ENCODE measurements at regions not wholly inside any gene's neighbourhood (a gene's known extent, or its start where the extent isn't known, plus 50 kb on each side); places are given as distances from the start of the nearest gene placed in this dataset.

- no peak overlapping the region for H3K4me3 Mint-ChIP-seq
- Histone ChIP-seq H3K27me3 (ENCODE audit: control insufficient read depth, insufficient read depth, low read length) (no peaks in the 10 kb centered on the region), H3K9me3 (ENCODE audit: control insufficient read depth, insufficient read depth, low read length) (no peaks in the 10 kb centered on the region), H3K36me3 (ENCODE audit: control insufficient read depth, insufficient read depth, low read length) (no peaks in the 10 kb centered on the region), H3K4me1 (ENCODE audit: control insufficient read depth, insufficient read depth, low read length) (no peaks in the 10 kb centered on the region), H3K27ac (ENCODE audit: low read length) (no peak overlapping the region), H3K4me3 (ENCODE audit: low read length) (no peak overlapping the region)
- no peak for DNase-seq
- no peak overlapping the region for H3K27ac Mint-ChIP-seq
- no peaks in the 10 kb centered on the region for H3K9me3 Mint-ChIP-seq
- ATAC-seq = no peak
- 93% methylated on average over 4 of the region's 4 CpGs for WGBS (ENCODE audit: insufficient coverage)
- peaks cover 12 to 19% of the 10 kb centered on the region in 2 donors for H3K27me3 Mint-ChIP-seq (ENCODE audit: low read depth in 2 of 2)
- intact Hi-C loops (cut with micrococcal nuclease) = no loop called here
- TF ChIP-seq CTCF (IDR thresholded peaks at IDR 0.05) = no peak
- H3K4me1 Mint-ChIP-seq = peaks cover 0 to 4% of the 10 kb centered on the region in 2 donors
- H3K36me3 Mint-ChIP-seq = no peaks in the 10 kb centered on the region
These were observed 130.6 kb downstream of the TSN start for GRCh38 chr2:121886059-121886458.

GRCh38 chr2:121887513-121888188 lies 132.2 kb downstream of the TSN start:
- DNase-seq (no peak), ATAC-seq (no peak)
- no peaks in the 10 kb centered on the region for H3K36me3 Mint-ChIP-seq
- Histone ChIP-seq H3K27ac (ENCODE audit: low read length) (no peak overlapping the region), H3K9me3 (ENCODE audit: control insufficient read depth, insufficient read depth, low read length) (no peaks in the 10 kb centered on the region), H3K4me3 (ENCODE audit: low read length) (no peak overlapping the region), H3K36me3 (ENCODE audit: control insufficient read depth, insufficient read depth, low read length) (no peaks in the 10 kb centered on the region), H3K4me1 (ENCODE audit: control insufficient read depth, insufficient read depth, low read length) (no peaks in the 10 kb centered on the region), H3K27me3 (ENCODE audit: control insufficient read depth, insufficient read depth, low read length) (no peaks in the 10 kb centered on the region)
- H3K9me3 Mint-ChIP-seq = no peaks in the 10 kb centered on the region
- TF ChIP-seq CTCF (IDR thresholded peaks at IDR 0.05) = no peak
- peaks cover 7 to 19% of the 10 kb centered on the region in 2 donors for H3K27me3 Mint-ChIP-seq (ENCODE audit: low read depth in 2 of 2)
- 93% methylated on average over 16 of the region's 16 CpGs for WGBS (ENCODE audit: insufficient coverage)
- H3K4me1 Mint-ChIP-seq = peaks cover 0 to 4% of the 10 kb centered on the region in 2 donors
- H3K4me3 Mint-ChIP-seq = no peak overlapping the region
- no peak overlapping the region for H3K27ac Mint-ChIP-seq
- intact Hi-C loops (cut with micrococcal nuclease) = no loop called here

GRCh38 chr2:121888189-121888557 lies 132.7 kb downstream of the TSN start:
- peaks cover 0 to 4% of the 10 kb centered on the region in 2 donors for H3K4me1 Mint-ChIP-seq
- H3K27ac Mint-ChIP-seq = no peak overlapping the region
- no peaks in the 10 kb centered on the region for H3K36me3 Mint-ChIP-seq
- no peak overlapping the region for H3K4me3 ChIP-seq (ENCODE audit: low read length)
- H3K36me3 ChIP-seq (ENCODE audit: control insufficient read depth, insufficient read depth, low read length) = no peaks in the 10 kb centered on the region
- no peak overlapping the region for H3K4me3 Mint-ChIP-seq
- no peaks in the 10 kb centered on the region for H3K9me3 Mint-ChIP-seq
- H3K9me3 ChIP-seq (ENCODE audit: control insufficient read depth, insufficient read depth, low read length) = no peaks in the 10 kb centered on the region
- no peaks in the 10 kb centered on the region for H3K27me3 ChIP-seq (ENCODE audit: control insufficient read depth, insufficient read depth, low read length)
- DNase-seq (no peak), ATAC-seq (no peak)
- 83% methylated on average over 4 of the region's 5 CpGs for WGBS (ENCODE audit: insufficient coverage)
- H3K27ac ChIP-seq (ENCODE audit: low read length) = no peak overlapping the region
- intact Hi-C loops (cut with micrococcal nuclease) = no loop called here
- no peak for TF ChIP-seq CTCF (IDR thresholded peaks at IDR 0.05)
- H3K4me1 ChIP-seq (ENCODE audit: control insufficient read depth, insufficient read depth, low read length) = no peaks in the 10 kb centered on the region
- peaks cover 7 to 19% of the 10 kb centered on the region in 2 donors for H3K27me3 Mint-ChIP-seq (ENCODE audit: low read depth in 2 of 2)

GRCh38 chr2:121890041-121890440 lies 134.6 kb downstream of the TSN start:
- Mint-ChIP-seq H3K27ac (no peak overlapping the region), H3K4me1 (peaks cover 0 to 4% of the 10 kb centered on the region in 2 donors), H3K36me3 (no peaks in the 10 kb centered on the region), H3K4me3 (no peak overlapping the region), H3K27me3 (ENCODE audit: low read depth in 2 of 2) (peaks cover 2 to 4% of the 10 kb centered on the region in 2 donors), H3K9me3 (no peaks in the 10 kb centered on the region)
- intact Hi-C loops (cut with micrococcal nuclease) = no loop called here
- no peak for ATAC-seq
- no peak overlapping the region for H3K27ac ChIP-seq (ENCODE audit: low read length)
- no peaks in the 10 kb centered on the region for H3K27me3 ChIP-seq (ENCODE audit: control insufficient read depth, insufficient read depth, low read length)
- H3K9me3 ChIP-seq (ENCODE audit: control insufficient read depth, insufficient read depth, low read length) = no peaks in the 10 kb centered on the region
- no peaks in the 10 kb centered on the region for H3K36me3 ChIP-seq (ENCODE audit: control insufficient read depth, insufficient read depth, low read length)
- WGBS (ENCODE audit: insufficient coverage) = 65% methylated on average over 7 of the region's 9 CpGs
- no peak for DNase-seq
- no peak for TF ChIP-seq CTCF (IDR thresholded peaks at IDR 0.05)
- H3K4me1 ChIP-seq (ENCODE audit: control insufficient read depth, insufficient read depth, low read length) = no peaks in the 10 kb centered on the region
- no peak overlapping the region for H3K4me3 ChIP-seq (ENCODE audit: low read length)

Data from natural killer cell (primary cell).